GDM1 (cell line): ENCODE measurements at regions not wholly inside any gene's neighbourhood (a gene's known extent, or its start where the extent isn't known, plus 50 kb on each side); places are given as distances from the start of the nearest gene placed in this dataset.

Experiments
- DNase-seq: peaks from one replicate; lab custom pipeline; 2025; lab: John Stamatoyannopoulos, UW

DNA sequence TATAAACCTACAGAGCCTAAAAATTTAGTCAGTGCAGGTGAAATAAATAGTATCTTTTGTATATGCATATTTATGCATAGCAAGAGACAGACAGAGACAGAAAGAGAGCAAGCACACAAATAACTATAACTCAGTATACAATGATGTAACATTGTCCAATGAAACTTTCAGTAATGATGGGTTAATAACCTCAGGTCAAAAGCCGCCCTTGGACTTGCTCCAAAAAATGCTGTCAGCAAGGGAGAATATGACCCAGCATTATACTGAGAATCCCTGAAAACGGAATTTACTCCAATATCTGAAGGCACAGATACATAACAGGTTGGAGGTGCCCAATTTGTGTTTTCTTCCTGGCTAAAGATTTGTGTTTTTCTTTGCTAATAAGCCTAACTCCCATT lies 590.6 kb upstream of the NOX3 start:
- no peak for DNase-seq

DNA sequence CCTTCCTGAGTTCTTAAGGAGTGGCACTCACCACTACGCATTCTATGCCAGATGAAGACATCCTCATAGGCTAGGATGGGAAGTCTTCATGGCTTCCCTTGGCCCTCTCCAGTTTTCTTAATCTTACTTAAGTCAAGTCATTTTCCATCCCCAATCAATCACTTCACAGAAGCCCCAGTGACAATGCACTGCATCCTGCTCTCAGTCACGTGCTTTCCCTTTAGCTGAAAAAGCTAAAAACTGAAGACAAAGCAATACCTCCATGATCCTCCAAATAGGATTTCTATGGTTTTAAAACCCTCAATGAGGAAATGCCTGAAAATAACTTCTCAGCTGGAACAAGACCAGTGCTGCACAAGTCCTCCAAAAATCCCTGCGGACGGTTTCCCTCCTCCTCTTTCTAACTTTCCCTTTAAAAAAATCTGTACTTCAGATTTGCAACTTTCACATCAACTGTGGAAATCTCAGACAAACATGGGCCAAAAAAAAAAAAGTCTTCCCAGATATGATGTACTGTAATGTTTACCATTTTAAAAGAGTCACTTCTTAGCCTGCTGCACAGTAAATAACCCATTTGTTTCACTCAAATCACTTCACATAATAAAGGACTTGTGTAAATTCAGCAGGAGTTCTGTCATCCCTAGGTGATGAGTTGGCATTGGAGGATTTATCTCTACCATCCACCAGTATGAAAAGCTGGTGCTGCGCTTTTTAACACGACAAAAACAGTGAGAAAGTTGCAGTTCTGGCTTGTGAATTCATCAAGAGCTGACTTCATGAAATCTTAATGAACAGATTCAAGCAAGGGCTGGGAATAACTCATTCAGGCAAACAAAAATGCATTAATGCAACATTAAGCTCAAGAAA lies 590.0 kb upstream of the NOX3 start:
- no peak for DNase-seq

DNA sequence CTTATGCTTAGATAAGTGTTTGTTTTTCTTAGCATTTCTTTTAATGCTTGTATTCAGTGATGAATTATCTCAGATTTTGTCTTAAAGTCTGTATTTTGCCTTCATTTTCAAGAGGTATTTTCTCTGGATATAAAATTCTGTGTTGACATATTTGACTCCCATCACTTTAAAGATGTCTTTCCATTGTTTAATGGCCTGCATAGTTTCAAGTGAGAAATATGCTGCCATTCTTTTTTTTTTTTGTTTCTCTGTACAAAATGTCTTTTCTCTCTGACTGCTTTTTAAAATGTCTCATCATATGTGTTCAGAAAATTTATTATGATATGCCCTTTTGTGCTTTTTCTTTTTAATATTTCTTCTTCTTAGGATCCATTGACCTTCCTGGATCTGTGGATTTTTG lies 578.0 kb upstream of the NOX3 start:
- no peak for DNase-seq

DNA sequence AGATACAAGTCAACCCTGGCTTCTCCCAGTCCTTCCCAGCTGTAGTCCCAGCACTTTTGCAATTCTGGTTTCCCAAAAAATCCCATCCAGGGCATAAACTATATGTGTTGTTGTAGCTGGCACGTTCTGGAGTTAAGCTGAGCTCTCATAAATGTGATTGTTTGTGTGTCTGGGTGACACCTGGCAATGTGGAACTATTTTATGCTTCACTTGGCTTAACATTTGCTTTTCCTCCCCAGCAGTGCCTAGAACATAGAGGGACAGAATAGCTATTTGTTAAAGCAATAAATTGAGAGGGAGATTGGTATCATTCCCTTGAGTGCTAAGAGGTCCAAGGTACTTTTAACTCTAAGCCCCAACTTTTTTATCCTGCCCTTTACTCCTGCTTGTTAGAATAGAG lies 575.9 kb upstream of the NOX3 start:
- no peak for DNase-seq

GRCh38 chr6:156030053-156030452 lies 574.4 kb upstream of the NOX3 start:
- DNase-seq, result no peak

DNA sequence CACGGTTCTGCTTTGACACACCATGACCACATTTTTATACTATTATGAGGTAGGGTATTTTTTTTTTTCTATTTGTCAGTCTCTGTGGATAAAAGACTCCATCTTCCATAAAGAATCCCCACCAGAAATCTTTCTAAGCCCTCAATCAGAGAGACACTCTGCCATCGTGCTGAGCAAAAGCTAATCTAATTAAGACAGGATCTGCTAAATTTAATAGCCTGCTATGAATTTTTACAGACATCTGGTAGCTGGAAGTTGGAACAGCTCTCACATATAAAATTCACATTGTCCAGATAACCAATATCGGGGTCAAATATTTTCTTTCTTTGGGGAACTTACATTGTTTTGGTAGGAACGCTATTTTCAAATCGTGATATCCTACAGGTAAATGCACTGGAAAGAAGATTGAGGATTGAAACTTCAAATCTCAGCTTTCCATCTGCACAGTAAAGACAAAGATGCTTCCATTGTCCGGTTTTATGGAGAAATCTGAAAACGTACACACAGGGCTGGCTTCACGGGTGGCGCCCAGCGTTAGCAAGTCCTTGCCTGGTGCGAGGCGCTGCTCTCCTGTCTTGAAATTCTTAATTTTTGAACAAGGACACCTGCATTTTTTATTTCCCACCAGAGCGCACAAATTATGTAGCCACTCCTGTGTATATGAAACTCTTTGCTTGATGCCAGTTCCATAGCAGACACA lies 573.8 kb upstream of the NOX3 start:
- DNase-seq, result no peak

DNA sequence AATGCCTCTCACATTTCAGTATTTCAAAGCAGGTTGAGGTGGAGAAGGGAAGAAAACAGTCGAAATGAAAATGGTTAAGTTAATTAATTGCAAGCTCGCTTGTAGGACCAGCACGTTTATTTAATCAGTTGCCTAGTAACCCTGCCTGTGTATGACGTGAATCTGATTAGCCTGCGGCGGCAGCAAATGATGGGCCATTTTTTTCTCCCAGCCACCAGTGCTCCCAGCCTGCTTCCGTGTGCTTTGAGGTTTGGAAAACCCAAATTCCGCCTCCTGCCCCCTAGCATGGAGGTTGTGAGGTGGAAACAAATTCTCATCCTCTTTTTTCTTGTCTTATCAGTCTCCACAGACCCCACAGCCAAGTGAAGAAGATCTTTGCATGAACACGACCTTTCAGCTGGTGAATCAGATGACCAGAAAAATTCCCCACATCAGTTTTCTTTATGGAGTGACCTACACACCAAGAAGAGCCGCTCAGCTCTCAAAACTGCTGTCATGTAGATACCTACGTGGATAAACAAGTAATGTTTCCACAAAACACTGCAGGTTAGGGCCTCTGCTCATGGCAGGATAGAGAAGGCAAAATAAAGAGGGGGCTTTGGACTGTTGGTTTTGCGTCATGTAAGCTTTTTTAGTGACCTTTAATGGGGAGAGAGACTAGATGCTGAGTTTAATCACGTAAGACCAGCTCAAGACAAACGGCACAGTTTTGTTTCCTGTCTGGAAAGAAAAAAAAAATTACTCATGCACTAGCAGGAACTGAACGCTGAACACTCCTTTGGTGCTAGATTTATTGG lies 572.9 kb upstream of the NOX3 start:
- no peak for DNase-seq

GRCh38 chr6:156027248-156027626 lies 571.6 kb upstream of the NOX3 start:
- DNase-seq, result no peak

- DNase-seq, result no peak
These were observed 571.0 kb upstream of the NOX3 start for GRCh38 chr6:156026486-156027247.

DNA sequence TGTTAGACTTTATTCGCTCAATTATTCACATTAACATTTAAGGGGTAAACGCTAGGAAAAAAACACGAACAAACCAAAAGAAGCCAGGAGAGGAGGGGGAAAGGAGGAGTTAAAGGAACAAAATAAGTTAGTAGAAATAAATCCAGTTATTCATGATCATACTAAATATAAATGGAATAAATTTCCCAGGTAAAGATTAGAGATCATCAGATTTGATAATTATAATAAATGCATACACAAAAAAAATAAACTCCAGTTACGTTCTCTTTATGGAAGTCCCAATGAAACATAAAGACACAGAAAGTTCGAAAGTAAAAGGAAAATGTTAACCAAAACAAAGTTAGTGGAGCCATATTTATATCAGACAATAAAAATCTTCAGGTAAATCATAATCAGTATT lies 568.7 kb upstream of the NOX3 start:
- no peak for DNase-seq

DNA sequence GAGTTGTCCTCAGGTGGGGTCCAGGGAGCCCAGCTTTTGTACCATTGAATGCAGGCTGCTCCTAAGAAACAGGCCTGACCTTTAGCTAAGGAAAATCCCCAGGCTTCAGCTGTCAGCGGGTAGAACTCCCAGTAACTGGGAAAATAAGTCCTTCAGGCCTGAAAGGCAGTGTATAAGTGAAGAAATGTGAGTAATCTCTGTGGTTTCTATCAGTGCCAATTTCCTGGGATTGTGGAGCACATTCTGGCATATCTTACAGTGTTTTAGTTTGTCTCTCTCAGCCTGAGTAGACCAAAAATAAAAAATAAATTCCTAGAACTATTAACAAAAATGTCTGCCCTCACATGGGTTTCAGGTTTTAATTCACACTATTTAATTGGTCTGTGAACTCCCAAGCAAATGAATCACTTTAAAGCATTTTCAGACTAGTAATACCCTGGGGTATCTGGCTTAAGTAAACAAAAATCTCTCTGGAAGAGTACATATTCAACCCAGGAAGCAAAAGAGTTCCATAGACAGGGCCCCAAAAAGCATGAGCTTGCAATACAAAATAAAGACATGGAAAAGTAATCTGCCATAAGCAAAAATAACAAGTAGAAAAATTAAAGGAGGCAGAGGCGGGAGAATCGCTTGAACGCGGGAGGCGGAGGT lies 566.2 kb upstream of the NOX3 start:
- DNase-seq, result no peak

DNA sequence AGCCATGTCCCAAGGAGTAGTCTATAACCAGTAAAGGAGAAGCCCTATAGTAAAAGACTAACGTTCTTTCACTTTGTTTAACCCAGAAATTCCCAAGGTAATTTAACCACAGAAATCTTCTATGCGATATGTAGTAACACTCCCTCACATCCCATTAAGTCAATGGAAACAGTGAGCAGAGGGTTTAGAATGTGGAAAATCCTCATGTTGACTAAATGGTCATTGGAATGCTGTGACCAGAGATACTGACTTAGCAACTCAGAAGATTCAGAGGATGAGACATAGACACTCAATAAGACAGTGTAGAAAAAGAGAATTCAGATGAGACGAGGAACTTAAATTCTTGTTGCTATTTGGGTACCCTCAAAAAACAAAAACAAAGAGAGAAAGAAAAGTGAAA lies 562.2 kb upstream of the NOX3 start:
- no peak for DNase-seq

DNA sequence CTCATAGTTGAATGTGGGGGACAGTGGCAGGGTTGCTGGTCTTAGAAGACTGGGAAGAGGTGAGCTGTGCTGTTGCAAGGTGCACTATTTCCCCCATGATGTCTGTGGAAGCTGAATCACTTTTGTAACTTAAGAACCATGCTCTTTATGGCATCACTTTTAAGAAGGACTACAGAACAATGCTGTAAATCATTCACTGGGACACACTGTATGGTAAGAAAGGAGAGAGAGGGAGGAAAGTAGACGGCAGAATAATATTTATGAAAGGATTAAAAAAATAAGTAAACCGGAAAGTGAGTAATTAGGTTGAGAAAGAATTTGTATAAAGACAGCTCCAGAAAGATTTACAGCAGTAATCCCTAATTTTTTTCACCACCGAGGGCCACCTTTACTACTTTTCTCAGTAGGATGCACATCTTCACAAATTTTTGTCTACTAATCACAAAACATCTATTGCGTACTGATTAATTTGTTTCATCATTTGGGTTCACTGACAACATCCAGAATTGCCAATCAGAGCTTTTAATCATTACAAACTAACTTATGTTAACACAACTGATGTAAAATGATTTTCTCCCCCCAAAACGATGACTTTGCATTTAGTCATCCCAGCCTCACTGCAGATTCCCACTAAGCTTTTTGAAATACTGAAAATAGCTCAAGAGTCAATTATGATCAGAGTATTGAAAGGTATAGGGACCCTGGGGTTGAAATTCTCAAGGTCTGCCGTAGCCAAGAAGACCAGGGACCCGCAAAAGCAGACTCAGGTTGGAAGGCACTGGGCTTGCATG lies 560.7 kb upstream of the NOX3 start:
- no peak for DNase-seq

- DNase-seq, result no peak
These were observed 557.5 kb upstream of the NOX3 start for GRCh38 chr6:156013155-156013554.

GRCh38 chr6:156009656-156010055 lies 554.0 kb upstream of the NOX3 start:
- no peak for DNase-seq

- DNase-seq, result no peak
These were observed 549.2 kb upstream of the NOX3 start for GRCh38 chr6:156004796-156005195.

DNA sequence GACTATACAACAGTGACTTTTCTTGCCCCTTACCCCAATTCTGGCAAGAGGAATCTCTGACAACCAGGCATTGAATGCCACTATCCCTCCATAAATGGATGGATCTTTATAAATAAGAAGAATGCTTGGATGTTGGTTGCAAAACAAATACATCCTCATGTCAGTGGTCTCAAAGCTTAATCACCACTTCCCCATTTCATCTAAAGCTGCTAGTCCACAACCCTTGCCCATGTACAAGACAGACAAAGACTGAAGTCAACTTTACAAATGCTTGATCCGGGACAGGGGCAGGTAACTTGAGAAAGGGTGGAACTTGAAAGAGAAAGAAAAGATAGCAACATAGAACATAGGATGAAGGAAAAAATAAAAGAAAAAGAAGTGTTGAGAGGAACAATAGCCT lies 540.5 kb upstream of the NOX3 start:
- DNase-seq, result no peak

GRCh38 chr6:155995281-155995680 lies 539.6 kb upstream of the NOX3 start:
- DNase-seq, result no peak

GRCh38 chr6:155994086-155994485 lies 538.4 kb upstream of the NOX3 start:
- no peak for DNase-seq

GRCh38 chr6:155993240-155993639 lies 537.6 kb upstream of the NOX3 start:
- DNase-seq, result no peak

GRCh38 chr6:155985660-155986138 lies 530.1 kb upstream of the NOX3 start:
- DNase-seq, result no peak
